B cell (primary cell): ENCODE measurements at regions not wholly inside any gene's neighbourhood (a gene's known extent, or its start where the extent isn't known, plus 50 kb on each side); places are given as distances from the start of the nearest gene placed in this dataset.
"Not testable (repeated sequence)": the region's sequence is repeated elsewhere in the genome, so short reads cannot be mapped to it uniquely, and the experiment has no call there.

ENCODE experiments used
- ATAC-seq: fragments of 200-7000 bp; cut with Tn5 transposase; one replicate; pipeline ENCODE4 v1.10.0; 2021; ENCODE audit warnings: low read depth, mild to moderate bottlenecking, moderate number of reproducible peaks, moderate library complexity
- CTCF ChIA-PET: fragments of 350-600 bp; sonication (Branson Sonifier 250); formaldehyde crosslinking; loops from one replicate; lab custom pipeline; 2021; ENCODE audit warnings: antibody characterized with exemption, inconsistent platforms; lab: Charles Lee
- POLR2A ChIA-PET: fragments of 350-600 bp; sonication (Branson Sonifier 250); formaldehyde crosslinking; loops from one replicate; lab custom pipeline; 2021; ENCODE audit warnings: antibody characterized with exemption; lab: Charles Lee
- DNase-seq: peaks from one replicate; pipeline ENCODE4 v3.0.0; 2013
- H2AFZ ChIP-seq: 2 replicates; pipeline ENCODE4 v1.6.1; 2012; ENCODE audit warnings: mild to moderate bottlenecking, low read depth, low read length; ENCODE audit not compliant: insufficient read depth, poor library complexity, severe bottlenecking
- H3K27ac ChIP-seq, 2 donors: 1 replicate in 1 of 2; 2 replicates in 1 of 2; pipeline ENCODE4 v1.5.1; 2012 to 2013; ENCODE audit warnings: low read length in 2 of 2, mild to moderate bottlenecking in 2 of 2, moderate library complexity in 1 of 2
- H3K27me3 ChIP-seq, 4 experiments: fragments of 200-600 bp in 1 of 4; sonication (generic) in 1 of 4; replicated peaks in 1 of 4; 1 replicate in 2 of 4; 2 replicates in 2 of 4; pipeline versions ENCODE4 v1.6.1 to v1.7.0; 2013 to 2016; ENCODE audit warnings: low read length in 3 of 4, mild to moderate bottlenecking in 2 of 4, mixed read lengths in 1 of 4, moderate library complexity in 1 of 4; ENCODE audit not compliant: insufficient read depth in 4 of 4, control insufficient read depth in 3 of 4; ENCODE audit errors: control extremely low read depth in 1 of 4
- H3K36me3 ChIP-seq, 2 experiments: replicated peaks in 1 of 2; 1 replicate in 1 of 2; 2 replicates in 1 of 2; pipeline versions ENCODE4 v1.6.1 to v1.7.1; 2013; ENCODE audit warnings: low read length in 1 of 2; ENCODE audit not compliant: insufficient read depth in 2 of 2, control insufficient read depth in 1 of 2; ENCODE audit errors: control extremely low read depth in 1 of 2, extremely low read depth in 1 of 2
- H3K4me1 ChIP-seq, 2 donors: fragments of 200-600 bp in 1 of 2; sonication (generic) in 1 of 2; 1 replicate in 1 of 2; 2 replicates in 1 of 2; pipeline versions ENCODE4 v1.5.1 to v1.6.1; 2013 to 2017; ENCODE audit warnings: low read length in 2 of 2; ENCODE audit not compliant: control insufficient read depth in 2 of 2, insufficient read depth in 2 of 2
- H3K4me2 ChIP-seq: replicated peaks from 2 replicates; pipeline ENCODE3; 2012; ENCODE audit warnings: mild to moderate bottlenecking, low read depth, low read length; ENCODE audit not compliant: poor library complexity, severe bottlenecking
- H3K4me3 ChIP-seq, 5 experiments: fragments of 200-600 bp in 1 of 5; sonication (generic) in 1 of 5; 1 replicate in 3 of 5; 2 replicates in 2 of 5; pipeline versions ENCODE4 v1.5.1 to v1.7.0; 2011 to 2016; ENCODE audit warnings: low read length in 4 of 5, mild to moderate bottlenecking in 4 of 5, low read depth in 2 of 5, control low read depth in 1 of 5, moderate library complexity in 1 of 5; ENCODE audit not compliant: insufficient read depth in 1 of 5; ENCODE audit errors: control extremely low read depth in 1 of 5, extremely low read depth in 1 of 5
- H3K79me2 ChIP-seq: fragments of 200-600 bp; sonication (generic); one replicate; pipeline ENCODE4 v1.6.0; 2016; ENCODE audit warnings: low read length; ENCODE audit not compliant: control insufficient read depth, insufficient read depth
- H3K9ac ChIP-seq: fragments of 200-600 bp; sonication (generic); 2 replicates; pipeline ENCODE4 v1.6.1; 2017; ENCODE audit warnings: mild to moderate bottlenecking, low read length, moderate library complexity
- H3K9me3 ChIP-seq, 3 donors: one replicate each; pipeline versions ENCODE4 v1.6.1 to v1.7.1; 2013; ENCODE audit warnings: low read length in 2 of 3; ENCODE audit not compliant: control insufficient read depth in 2 of 3, insufficient read depth in 1 of 3; ENCODE audit errors: control extremely low read depth in 1 of 3
- H4K20me1 ChIP-seq: 2 replicates; pipeline ENCODE4 v1.6.0; 2012; ENCODE audit warnings: mild to moderate bottlenecking, low read length; ENCODE audit not compliant: insufficient read depth, control insufficient read depth, poor library complexity, severe bottlenecking
- H3K27ac Mint-ChIP-seq: one replicate; pipeline ENCODE4 v1.8.0; 2021; ENCODE audit warnings: mixed read lengths
- H3K27me3 Mint-ChIP-seq: one replicate; pipeline ENCODE4 v1.8.0; 2021; ENCODE audit warnings: mixed read lengths
- H3K4me1 Mint-ChIP-seq: one replicate; pipeline ENCODE4 v1.8.0; 2021; ENCODE audit warnings: mixed read lengths
- H3K4me3 Mint-ChIP-seq: one replicate; pipeline ENCODE4 v1.8.0; 2021; ENCODE audit warnings: mixed read lengths
- H3K9me3 Mint-ChIP-seq: one replicate; pipeline ENCODE4 v1.8.0; 2022; ENCODE audit warnings: mixed read lengths; ENCODE audit not compliant: insufficient read depth
- EZH2 ChIP-seq: IDR thresholded peaks from 2 replicates; pipeline ENCODE4 v1.6.1; 2012; ENCODE audit warnings: borderline replicate concordance, low read depth, mild to moderate bottlenecking, moderate library complexity, low read length; ENCODE audit not compliant: insufficient read depth, poor library complexity, severe bottlenecking
- whole genome bisulfite sequencing: methylation state at CpG from one replicate; pipeline ENCODE4 v1.1.5; 2013; ENCODE audit warnings: missing lambda C conversion rate; ENCODE audit not compliant: insufficient coverage; 5-methylcytosine and 5-hydroxymethylcytosine counted together
- intact Hi-C: fragments of 100-400 bp; cut with micrococcal nuclease; formaldehyde crosslinking; loops from one replicate; pipeline ENCODE4 v1.10.0; 2022
- TF ChIP-seq, protein P1 (sequence below): fragments of 200-600 bp; IDR thresholded peaks from one replicate; pipeline ENCODE4 v1.8.0; 2022; ENCODE audit warnings: antibody characterized with exemption, mild to moderate bottlenecking

DNA sequence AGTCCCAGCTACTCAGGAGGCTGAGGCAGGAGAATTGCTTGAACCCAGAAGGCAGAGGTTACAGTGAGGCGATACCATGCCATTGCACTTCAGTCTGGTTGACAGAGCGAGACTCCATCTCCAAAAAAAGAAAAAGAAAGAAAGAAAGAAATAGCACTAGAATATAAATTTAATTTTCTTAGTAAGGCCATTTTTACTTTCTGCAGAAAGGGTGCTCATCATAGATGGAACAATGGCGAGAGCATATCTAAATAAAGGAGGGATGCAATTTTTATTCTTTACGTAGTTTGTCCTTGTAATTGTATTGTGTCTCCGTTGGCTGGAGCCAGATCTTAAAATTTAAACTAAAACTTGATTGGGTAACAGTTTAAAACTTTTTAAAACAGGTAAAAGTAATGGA is 85.6 kb upstream of the RPRML start:
- Mint-ChIP-seq H3K4me3 (no peak overlapping the region), H3K27ac (no peak overlapping the region), H3K27me3 (no peaks in the 10 kb centered on the region), H3K9me3 (no peaks in the 10 kb centered on the region), H3K4me1 (peaks cover 20% of the 10 kb centered on the region)
- no peaks in the 10 kb centered on the region for H3K36me3 ChIP-seq
- no peak overlapping the region for H3K9ac ChIP-seq
- POLR2A ChIA-PET: interaction anchor here (0.6 kb wide), 1 partner anchor 356 kb away, joined by 3 read pairs; no protein-coding TSS in a partner anchor
- peaks cover 0 to 2% (median 2%) of the 10 kb centered on the region in 3 donors for H3K9me3 ChIP-seq
- no peak overlapping the region for H3K27ac ChIP-seq
- intact Hi-C loops: loop anchor here (5.0 to 10.0 kb wide), 3 partner anchors 120 to 870 kb away; partner anchors contain the start of genes CDC27, EFCAB13 and KANSL1
- CTCF ChIA-PET: interaction anchor here (0.6 kb wide), 1 partner anchor 872 kb away, joined by 5 read pairs; no protein-coding TSS in a partner anchor
- peaks cover 4% of the 10 kb centered on the region in 2 donors for H3K4me1 ChIP-seq
- DNase-seq (no peak), ATAC-seq (no peak)
- WGBS: 100% methylated on average over 1 of the region's 5 CpGs
- H3K79me2 ChIP-seq: peaks cover 5% of the 10 kb centered on the region
- no peak overlapping the region for H3K4me2 ChIP-seq
- no peak overlapping the region for H3K4me3 ChIP-seq
- TF ChIP-seq, protein P1, sequence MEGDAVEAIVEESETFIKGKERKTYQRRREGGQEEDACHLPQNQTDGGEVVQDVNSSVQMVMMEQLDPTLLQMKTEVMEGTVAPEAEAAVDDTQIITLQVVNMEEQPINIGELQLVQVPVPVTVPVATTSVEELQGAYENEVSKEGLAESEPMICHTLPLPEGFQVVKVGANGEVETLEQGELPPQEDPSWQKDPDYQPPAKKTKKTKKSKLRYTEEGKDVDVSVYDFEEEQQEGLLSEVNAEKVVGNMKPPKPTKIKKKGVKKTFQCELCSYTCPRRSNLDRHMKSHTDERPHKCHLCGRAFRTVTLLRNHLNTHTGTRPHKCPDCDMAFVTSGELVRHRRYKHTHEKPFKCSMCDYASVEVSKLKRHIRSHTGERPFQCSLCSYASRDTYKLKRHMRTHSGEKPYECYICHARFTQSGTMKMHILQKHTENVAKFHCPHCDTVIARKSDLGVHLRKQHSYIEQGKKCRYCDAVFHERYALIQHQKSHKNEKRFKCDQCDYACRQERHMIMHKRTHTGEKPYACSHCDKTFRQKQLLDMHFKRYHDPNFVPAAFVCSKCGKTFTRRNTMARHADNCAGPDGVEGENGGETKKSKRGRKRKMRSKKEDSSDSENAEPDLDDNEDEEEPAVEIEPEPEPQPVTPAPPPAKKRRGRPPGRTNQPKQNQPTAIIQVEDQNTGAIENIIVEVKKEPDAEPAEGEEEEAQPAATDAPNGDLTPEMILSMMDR: no peak
- TF ChIP-seq EZH2: no peak
- H2AFZ ChIP-seq: no peak overlapping the region
- H4K20me1 ChIP-seq: no peaks in the 10 kb centered on the region
- H3K27me3 ChIP-seq: no peaks in the 10 kb centered on the region

DNA sequence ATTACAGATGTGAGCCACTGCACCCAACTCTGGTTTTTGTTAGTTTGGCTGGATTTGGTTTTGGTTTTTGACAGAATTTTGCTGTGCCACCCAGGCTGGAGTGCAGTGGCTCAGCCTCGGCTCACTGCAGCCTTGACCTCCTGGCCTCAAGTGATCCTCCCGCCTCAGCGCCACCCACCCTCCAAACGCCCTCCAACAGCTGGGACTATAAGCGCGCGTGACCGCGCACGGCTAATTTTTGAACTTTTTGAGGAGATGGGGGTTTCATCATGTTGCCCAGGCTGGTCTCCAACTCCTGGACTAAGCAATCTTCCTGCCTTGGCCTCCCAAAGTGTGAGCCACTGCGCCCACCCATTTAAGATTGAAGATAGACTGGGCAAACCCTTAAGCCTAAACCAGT is 84.4 kb upstream of the RPRML start:
- ATAC-seq: no peak
- H2AFZ ChIP-seq: no peak overlapping the region
- peaks cover 4% of the 10 kb centered on the region in 2 donors for H3K4me1 ChIP-seq
- POLR2A ChIA-PET: no interaction called here
- H3K9me3 ChIP-seq: peaks cover 0 to 2% (median 2%) of the 10 kb centered on the region in 3 donors
- H3K9ac ChIP-seq: no peak overlapping the region
- no peak overlapping the region for H3K4me3 Mint-ChIP-seq
- no peaks in the 10 kb centered on the region for H3K36me3 ChIP-seq
- H3K27me3 ChIP-seq: no peaks in the 10 kb centered on the region
- no peak overlapping the region for H3K4me2 ChIP-seq
- no peak for TF ChIP-seq EZH2
- TF ChIP-seq, protein P1: no peak
- no peak for DNase-seq
- H3K9me3 Mint-ChIP-seq: no peaks in the 10 kb centered on the region
- WGBS: 98% methylated on average over 10 of the region's 11 CpGs
- no peaks in the 10 kb centered on the region for H3K27me3 Mint-ChIP-seq
- H3K79me2 ChIP-seq: peaks cover 5% of the 10 kb centered on the region
- no peak overlapping the region for H3K27ac ChIP-seq
- CTCF ChIA-PET: no interaction called here
- H3K4me1 Mint-ChIP-seq: peaks cover 16% of the 10 kb centered on the region
- no peak overlapping the region for H3K4me3 ChIP-seq
- intact Hi-C loops: loop anchor here (10.0 kb wide), 2 partner anchors 121 to 869 kb away; partner anchors contain the start of genes CDC27 and KANSL1
- no peaks in the 10 kb centered on the region for H4K20me1 ChIP-seq
- H3K27ac Mint-ChIP-seq: no peak overlapping the region

DNA sequence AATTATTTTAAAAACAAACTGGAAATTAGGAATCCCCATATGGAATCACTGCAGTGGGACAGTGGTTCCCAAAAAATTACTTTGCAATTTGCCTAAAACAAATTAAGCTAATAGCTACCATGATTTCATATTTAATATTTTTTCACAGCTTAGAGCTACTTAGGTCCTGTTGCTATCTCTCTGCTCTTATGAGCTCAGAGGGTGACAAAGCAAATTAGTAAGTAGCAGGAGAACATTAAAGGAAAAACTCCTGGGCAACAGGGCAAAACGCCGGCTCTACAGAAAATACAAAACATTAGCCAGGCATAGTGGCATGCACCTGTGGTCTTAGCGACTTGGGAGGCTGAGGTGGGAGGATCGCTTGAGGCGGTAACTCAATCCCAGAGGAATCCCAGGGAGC is 83.8 kb upstream of the RPRML start:
- CTCF ChIA-PET, H3K27ac Mint-ChIP-seq, H3K4me3 Mint-ChIP-seq, H3K4me1 ChIP-seq, H3K4me2 ChIP-seq, H3K36me3 ChIP-seq, H3K79me2 ChIP-seq, H3K27me3 Mint-ChIP-seq, H2AFZ ChIP-seq, H3K27ac ChIP-seq, POLR2A ChIA-PET, H3K27me3 ChIP-seq, H3K4me3 ChIP-seq, H3K9ac ChIP-seq, DNase-seq, H4K20me1 ChIP-seq, ATAC-seq, H3K9me3 Mint-ChIP-seq, H3K9me3 ChIP-seq: not testable (repeated sequence)
- WGBS: 97% methylated on average over 5 of the region's 5 CpGs
- intact Hi-C loops: loop anchor here (10.0 kb wide), 2 partner anchors 122 to 868 kb away; partner anchors contain the start of genes CDC27 and KANSL1
- peaks cover 14% of the 10 kb centered on the region for H3K4me1 Mint-ChIP-seq
